A549 (cell line): ENCODE measurements at regions not wholly inside any gene's neighbourhood (a gene's known extent, or its start where the extent isn't known, plus 50 kb on each side); places are given as distances from the start of the nearest gene placed in this dataset.

ENCODE experiments used
- CEBPB ChIP-seq, 2 experiments: fragments of >200 bp in 1 of 2; sonication (Bioruptor Twin) in 1 of 2; formaldehyde crosslinking in 1 of 2; IDR thresholded peaks; 2 replicates each; pipeline ENCODE4 v1.6.1; 2012 to 2016
- CTCF ChIP-seq: fragments of >200 bp; sonication (Bioruptor Twin); formaldehyde crosslinking; IDR thresholded peaks from 3 replicates; pipeline ENCODE4 v1.5.1; 2016
- POLR2A ChIP-seq: IDR thresholded peaks from 2 replicates; pipeline ENCODE4 v1.6.1; 2012; ENCODE audit warnings: mild to moderate bottlenecking, low read length

- TF ChIP-seq CTCF (no peak), CEBPB (IDR thresholded peaks at IDR 0.05) (no peak), POLR2A (no peak)
Observed at GRCh38 chr2:129784486-129784885, 195.0 kb upstream of the RAB6C start.
